Jurkat, Clone E6-1 (cell line): ENCODE measurements at regions not wholly inside any gene's neighbourhood (a gene's known extent, or its start where the extent isn't known, plus 50 kb on each side); places are given as distances from the start of the nearest gene placed in this dataset.
A peak's percentile ranks its signal among the peaks of the same experiment; 100 is the strongest.
"Not testable (repeated sequence)": the region's sequence is repeated elsewhere in the genome, so short reads cannot be mapped to it uniquely, and the experiment has no call there.

Source experiments
- DNase-seq: peaks from one replicate; pipeline ENCODE4 v3.0.0-alpha.2; 2011; ENCODE audit warnings: low read depth, low spot score
- H3K4me3 ChIP-seq: 2 replicates; pipeline ENCODE4 v1.5.1; 2011; ENCODE audit warnings: mild to moderate bottlenecking, low read length, control low read depth, moderate library complexity

- no peak overlapping the region for H3K4me3 ChIP-seq
- DNase-seq, result no peak
Observed at GRCh38 chr9:75269197-75269596, 180.9 kb downstream of the OSTF1 start.

GRCh38 chr9:75273055-75273454, 184.7 kb downstream of the OSTF1 start:
- not testable (repeated sequence) for H3K4me3 ChIP-seq, DNase-seq

- DNase-seq, result no peak
- H3K4me3 ChIP-seq, result no peak overlapping the region
Observed at GRCh38 chr9:75274781-75275180, 186.5 kb downstream of the OSTF1 start.

GRCh38 chr9:75282047-75282446, 193.7 kb downstream of the OSTF1 start:
- DNase-seq, result no peak
- H3K4me3 ChIP-seq, result no peak overlapping the region

- no peak overlapping the region for H3K4me3 ChIP-seq
- DNase-seq, result no peak
Observed at GRCh38 chr9:75289332-75289731, 201.0 kb downstream of the OSTF1 start.

- H3K4me3 ChIP-seq, result no peak overlapping the region
- peak; percentile 9 for DNase-seq
Observed at GRCh38 chr9:75299324-75299723, 211.0 kb downstream of the OSTF1 start.

- DNase-seq, result no peak
Observed at GRCh38 chr9:75333624-75334023, 245.3 kb downstream of the OSTF1 start.

GRCh38 chr9:75358846-75359245, 270.5 kb downstream of the OSTF1 start:
- H3K4me3 ChIP-seq, result no peak overlapping the region
- DNase-seq, result no peak

More at GRCh38 chr9:75333624-75334023, 245.3 kb downstream of the OSTF1 start:
- no peak overlapping the region for H3K4me3 ChIP-seq

- no peak overlapping the region for H3K4me3 ChIP-seq
- DNase-seq, result no peak
Observed at GRCh38 chr9:75359638-75360037, 271.3 kb downstream of the OSTF1 start.

GRCh38 chr9:75360252-75360651, 271.9 kb downstream of the OSTF1 start:
- H3K4me3 ChIP-seq, result no peak overlapping the region
- DNase-seq, result no peak

GRCh38 chr9:75362446-75362845, 274.1 kb downstream of the OSTF1 start:
- not testable (repeated sequence) for H3K4me3 ChIP-seq, DNase-seq

- no peak for DNase-seq
Observed at GRCh38 chr9:75365196-75365595, 276.9 kb downstream of the OSTF1 start.

GRCh38 chr9:75369989-75370388, 281.7 kb downstream of the OSTF1 start:
- no peak overlapping the region for H3K4me3 ChIP-seq

More at GRCh38 chr9:75365196-75365595, 276.9 kb downstream of the OSTF1 start:
- H3K4me3 ChIP-seq, result no peak overlapping the region

GRCh38 chr9:75372499-75373268, 284.4 kb downstream of the OSTF1 start:
- DNase-seq, result no peak
- no peak overlapping the region for H3K4me3 ChIP-seq

More at GRCh38 chr9:75369989-75370388, 281.7 kb downstream of the OSTF1 start:
- no peak for DNase-seq

- DNase-seq, result no peak
- H3K4me3 ChIP-seq, result no peak overlapping the region
Observed at GRCh38 chr9:75376680-75377254, 288.5 kb downstream of the OSTF1 start.

GRCh38 chr9:75378036-75378435, 289.7 kb downstream of the OSTF1 start:
- no peak for DNase-seq
- H3K4me3 ChIP-seq, result no peak overlapping the region

GRCh38 chr9:75378926-75379325, 290.6 kb downstream of the OSTF1 start:
- H3K4me3 ChIP-seq, result no peak overlapping the region
- DNase-seq, result no peak

- no peak for DNase-seq
- H3K4me3 ChIP-seq, result no peak overlapping the region
Observed at GRCh38 chr9:75382126-75382525, 293.8 kb downstream of the OSTF1 start.

- DNase-seq, result not testable (repeated sequence)
Observed at GRCh38 chr9:75383420-75384034, 295.2 kb downstream of the OSTF1 start.

GRCh38 chr9:75385236-75385635, 296.9 kb downstream of the OSTF1 start:
- no peak for DNase-seq
- no peak overlapping the region for H3K4me3 ChIP-seq

More at GRCh38 chr9:75383420-75384034, 295.2 kb downstream of the OSTF1 start:
- not testable (repeated sequence) for H3K4me3 ChIP-seq
